GM12891 (cell line): ENCODE measurements at regions not wholly inside any gene's neighbourhood (a gene's known extent, or its start where the extent isn't known, plus 50 kb on each side); places are given as distances from the start of the nearest gene placed in this dataset.
"Not testable (repeated sequence)": the region's sequence is repeated elsewhere in the genome, so short reads cannot be mapped to it uniquely, and the experiment has no call there.

ENCODE experiments used
- POLR2A ChIP-seq: IDR thresholded peaks from 2 replicates; pipeline ENCODE4 v1.6.1; 2011; ENCODE audit warnings: low read depth, low read length, control low read depth
- POLR2AphosphoS5 ChIP-seq: IDR thresholded peaks from 2 replicates; pipeline ENCODE4 v1.6.1; 2011; ENCODE audit warnings: low read depth, low read length, control low read depth
- POU2F2 ChIP-seq: IDR thresholded peaks from 2 replicates; pipeline ENCODE4 v1.6.1; 2011; ENCODE audit warnings: low read depth, mild to moderate bottlenecking, control low read depth, low read length, moderate library complexity
- SPI1 ChIP-seq: IDR thresholded peaks from 2 replicates; pipeline ENCODE4 v1.6.1; 2011; ENCODE audit warnings: low read depth, low read length, control low read depth
- TAF1 ChIP-seq: IDR thresholded peaks from 2 replicates; pipeline ENCODE4 v1.6.1; 2011; ENCODE audit warnings: low read depth, low read length, control low read depth

GRCh38 chr7:112979055-112979454 is 107.6 kb downstream of the GPR85 start:
- not testable (repeated sequence) for TF ChIP-seq POLR2A, POLR2AphosphoS5, TAF1, POU2F2, SPI1
